ENCODE measurements at regions not wholly inside any gene's neighbourhood (a gene's known extent, or its start where the extent isn't known, plus 50 kb on each side); places are given as distances from the start of the nearest gene placed in this dataset.

GRCh38 chr5:23649594-23649993 is 142.2 kb downstream of the PRDM9 start:
- no peak overlapping the region for H3K27ac Mint-ChIP-seq
- H3K4me3 Mint-ChIP-seq, result no peak overlapping the region
- intact Hi-C loops (cut with micrococcal nuclease), result no loop called here
- no peaks in the 10 kb centered on the region for H3K27me3 Mint-ChIP-seq
- H3K9me3 Mint-ChIP-seq, result peaks cover 34% of the 10 kb centered on the region
- H3K4me1 Mint-ChIP-seq (ENCODE audit: low read depth), result no peaks in the 10 kb centered on the region
- H3K36me3 Mint-ChIP-seq (ENCODE audit: low read depth), result no peaks in the 10 kb centered on the region

GRCh38 chr5:23655674-23656073 is 148.3 kb downstream of the PRDM9 start:
- Mint-ChIP-seq H3K4me3 (no peak overlapping the region), H3K36me3 (ENCODE audit: low read depth) (no peaks in the 10 kb centered on the region), H3K4me1 (ENCODE audit: low read depth) (no peaks in the 10 kb centered on the region), H3K27me3 (no peaks in the 10 kb centered on the region), H3K27ac (no peak overlapping the region), H3K9me3 (peaks cover 8% of the 10 kb centered on the region)
- intact Hi-C loops (cut with micrococcal nuclease), result no loop called here

GRCh38 chr5:23675456-23675855 is 168.0 kb downstream of the PRDM9 start:
- no peaks in the 10 kb centered on the region for H3K4me1 Mint-ChIP-seq (ENCODE audit: low read depth)
- intact Hi-C loops (cut with micrococcal nuclease), result no loop called here
- H3K36me3 Mint-ChIP-seq (ENCODE audit: low read depth), result no peaks in the 10 kb centered on the region
- no peaks in the 10 kb centered on the region for H3K27me3 Mint-ChIP-seq
- H3K27ac Mint-ChIP-seq, result no peak overlapping the region
- H3K9me3 Mint-ChIP-seq, result peaks cover 23% of the 10 kb centered on the region
- no peak overlapping the region for H3K4me3 Mint-ChIP-seq

- Mint-ChIP-seq H3K9me3 (peaks cover 35% of the 10 kb centered on the region), H3K4me1 (ENCODE audit: low read depth) (no peaks in the 10 kb centered on the region), H3K27me3 (no peaks in the 10 kb centered on the region), H3K4me3 (no peak overlapping the region), H3K27ac (no peak overlapping the region), H3K36me3 (ENCODE audit: low read depth) (no peaks in the 10 kb centered on the region)
- intact Hi-C loops (cut with micrococcal nuclease), result no loop called here
Measured at GRCh38 chr5:23677996-23678395, 170.6 kb downstream of the PRDM9 start.

GRCh38 chr5:23684103-23684502 is 176.7 kb downstream of the PRDM9 start:
- no peaks in the 10 kb centered on the region for H3K36me3 Mint-ChIP-seq (ENCODE audit: low read depth)
- intact Hi-C loops (cut with micrococcal nuclease), result no loop called here

GRCh38 chr5:23703940-23704855 is 196.8 kb downstream of the PRDM9 start:
- Mint-ChIP-seq H3K9me3 (no peaks in the 10 kb centered on the region), H3K4me1 (ENCODE audit: low read depth) (no peaks in the 10 kb centered on the region), H3K27me3 (no peaks in the 10 kb centered on the region), H3K36me3 (ENCODE audit: low read depth) (no peaks in the 10 kb centered on the region), H3K4me3 (no peak overlapping the region), H3K27ac (no peak overlapping the region)
- intact Hi-C loops (cut with micrococcal nuclease), result no loop called here

More at GRCh38 chr5:23684103-23684502, 176.7 kb downstream of the PRDM9 start:
- no peaks in the 10 kb centered on the region for H3K4me1 Mint-ChIP-seq (ENCODE audit: low read depth)
- no peak overlapping the region for H3K4me3 Mint-ChIP-seq
- H3K9me3 Mint-ChIP-seq, result peaks cover 30% of the 10 kb centered on the region
- no peaks in the 10 kb centered on the region for H3K27me3 Mint-ChIP-seq
- no peak overlapping the region for H3K27ac Mint-ChIP-seq

- Mint-ChIP-seq H3K27me3 (no peaks in the 10 kb centered on the region), H3K36me3 (ENCODE audit: low read depth) (no peaks in the 10 kb centered on the region), H3K4me1 (ENCODE audit: low read depth) (peaks cover 10% of the 10 kb centered on the region), H3K9me3 (peaks cover 8% of the 10 kb centered on the region), H3K27ac (no peak overlapping the region), H3K4me3 (no peak overlapping the region)
- intact Hi-C loops (cut with micrococcal nuclease), result no loop called here
Measured at GRCh38 chr5:23717486-23717885, 210.1 kb downstream of the PRDM9 start.

- Mint-ChIP-seq H3K36me3 (ENCODE audit: low read depth) (no peaks in the 10 kb centered on the region), H3K27ac (no peak overlapping the region), H3K4me1 (ENCODE audit: low read depth) (peaks cover 10% of the 10 kb centered on the region), H3K4me3 (no peak overlapping the region), H3K9me3 (peaks cover 4% of the 10 kb centered on the region), H3K27me3 (no peaks in the 10 kb centered on the region)
- intact Hi-C loops (cut with micrococcal nuclease), result no loop called here
Measured at GRCh38 chr5:23718564-23718963, 211.2 kb downstream of the PRDM9 start.

GRCh38 chr5:23721336-23721735 is 213.9 kb downstream of the PRDM9 start:
- intact Hi-C loops (cut with micrococcal nuclease), result no loop called here
- Mint-ChIP-seq H3K36me3 (ENCODE audit: low read depth) (no peaks in the 10 kb centered on the region), H3K27me3 (no peaks in the 10 kb centered on the region), H3K9me3 (no peaks in the 10 kb centered on the region), H3K4me1 (ENCODE audit: low read depth) (peaks cover 10% of the 10 kb centered on the region), H3K27ac (no peak overlapping the region), H3K4me3 (peak overlapping the region; percentile 55)

GRCh38 chr5:23727271-23727670 is 219.9 kb downstream of the PRDM9 start:
- intact Hi-C loops (cut with micrococcal nuclease), result no loop called here
- H3K27ac Mint-ChIP-seq, result no peak overlapping the region
- no peaks in the 10 kb centered on the region for H3K4me1 Mint-ChIP-seq (ENCODE audit: low read depth)
- H3K36me3 Mint-ChIP-seq (ENCODE audit: low read depth), result no peaks in the 10 kb centered on the region
- no peaks in the 10 kb centered on the region for H3K9me3 Mint-ChIP-seq
- no peaks in the 10 kb centered on the region for H3K27me3 Mint-ChIP-seq
- H3K4me3 Mint-ChIP-seq, result no peak overlapping the region

- H3K4me3 Mint-ChIP-seq, result no peak overlapping the region
- no peaks in the 10 kb centered on the region for H3K27me3 Mint-ChIP-seq
- H3K9me3 Mint-ChIP-seq, result no peaks in the 10 kb centered on the region
Measured at GRCh38 chr5:23730023-23730422, 222.6 kb downstream of the PRDM9 start.

GRCh38 chr5:23740029-23740428 is 232.6 kb downstream of the PRDM9 start:
- Mint-ChIP-seq H3K27me3 (no peaks in the 10 kb centered on the region), H3K36me3 (ENCODE audit: low read depth) (no peaks in the 10 kb centered on the region), H3K4me3 (no peak overlapping the region), H3K27ac (no peak overlapping the region), H3K4me1 (ENCODE audit: low read depth) (no peaks in the 10 kb centered on the region), H3K9me3 (no peaks in the 10 kb centered on the region)
- intact Hi-C loops (cut with micrococcal nuclease), result no loop called here

More at GRCh38 chr5:23730023-23730422, 222.6 kb downstream of the PRDM9 start:
- intact Hi-C loops (cut with micrococcal nuclease), result no loop called here
- H3K4me1 Mint-ChIP-seq (ENCODE audit: low read depth), result no peaks in the 10 kb centered on the region
- H3K36me3 Mint-ChIP-seq (ENCODE audit: low read depth), result no peaks in the 10 kb centered on the region
- no peak overlapping the region for H3K27ac Mint-ChIP-seq

GRCh38 chr5:23742701-23743100 is 235.3 kb downstream of the PRDM9 start:
- no peaks in the 10 kb centered on the region for H3K9me3 Mint-ChIP-seq
- H3K4me1 Mint-ChIP-seq (ENCODE audit: low read depth), result no peaks in the 10 kb centered on the region
- H3K36me3 Mint-ChIP-seq (ENCODE audit: low read depth), result no peaks in the 10 kb centered on the region
- intact Hi-C loops (cut with micrococcal nuclease), result no loop called here
- H3K27ac Mint-ChIP-seq, result no peak overlapping the region
- H3K4me3 Mint-ChIP-seq, result no peak overlapping the region
- H3K27me3 Mint-ChIP-seq, result no peaks in the 10 kb centered on the region

- no peak overlapping the region for H3K4me3 Mint-ChIP-seq
- no peaks in the 10 kb centered on the region for H3K9me3 Mint-ChIP-seq
- intact Hi-C loops (cut with micrococcal nuclease), result no loop called here
- no peaks in the 10 kb centered on the region for H3K36me3 Mint-ChIP-seq (ENCODE audit: low read depth)
- H3K27ac Mint-ChIP-seq, result no peak overlapping the region
- no peaks in the 10 kb centered on the region for H3K4me1 Mint-ChIP-seq (ENCODE audit: low read depth)
- H3K27me3 Mint-ChIP-seq, result no peaks in the 10 kb centered on the region
Measured at GRCh38 chr5:23755906-23756305, 248.5 kb downstream of the PRDM9 start.

GRCh38 chr5:23756779-23757178 is 249.4 kb downstream of the PRDM9 start:
- no peaks in the 10 kb centered on the region for H3K27me3 Mint-ChIP-seq
- intact Hi-C loops (cut with micrococcal nuclease), result no loop called here
- no peaks in the 10 kb centered on the region for H3K36me3 Mint-ChIP-seq (ENCODE audit: low read depth)
- no peaks in the 10 kb centered on the region for H3K9me3 Mint-ChIP-seq
- H3K4me3 Mint-ChIP-seq, result no peak overlapping the region
- no peaks in the 10 kb centered on the region for H3K4me1 Mint-ChIP-seq (ENCODE audit: low read depth)
- H3K27ac Mint-ChIP-seq, result no peak overlapping the region
